ENCODE measurements at regions not wholly inside any gene's neighbourhood (a gene's known extent, or its start where the extent isn't known, plus 50 kb on each side); places are given as distances from the start of the nearest gene placed in this dataset.
"Not testable (repeated sequence)": the region's sequence is repeated elsewhere in the genome, so short reads cannot be mapped to it uniquely, and the experiment has no call there.

DNA sequence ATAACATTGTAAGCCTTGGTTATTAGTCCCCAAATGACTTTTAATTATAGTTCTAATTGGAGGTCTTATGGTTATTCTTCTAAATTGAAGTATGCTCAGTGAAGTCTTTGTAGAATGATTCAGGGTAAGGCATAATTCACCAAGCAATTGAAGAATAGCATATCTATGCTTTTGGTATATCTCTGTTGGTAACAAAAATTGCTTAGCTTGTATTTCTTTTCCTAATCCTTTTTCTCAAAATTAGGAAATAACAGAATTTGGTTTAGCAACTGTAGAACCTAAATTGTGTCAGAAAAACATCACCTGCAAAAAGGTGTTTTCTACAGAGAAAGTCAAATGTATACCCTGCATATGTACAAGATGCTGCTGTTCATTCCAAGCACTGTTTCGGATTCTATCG, 189.2 kb upstream of the EPHA4 start:
- DNase-seq (ENCODE audit: low spot score): no peak

DNA sequence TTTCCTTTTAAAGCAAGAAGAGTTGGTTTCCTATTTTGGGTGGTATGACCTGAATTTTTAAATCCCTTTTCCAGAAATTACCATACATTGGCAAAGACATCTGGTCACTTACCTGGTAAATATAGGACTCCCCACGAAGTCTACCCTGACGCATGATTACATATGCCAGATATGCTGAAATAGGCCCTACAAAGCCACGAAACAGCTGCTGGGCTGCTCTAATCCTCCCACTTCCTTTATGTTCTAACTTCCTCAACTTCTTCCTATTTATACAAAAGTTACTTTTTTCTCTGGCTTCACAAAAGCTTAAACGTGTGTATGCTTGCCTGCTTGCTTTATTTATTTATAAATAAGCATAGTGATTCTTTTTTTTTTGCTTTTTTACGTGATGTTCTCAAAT, 186.0 kb upstream of the EPHA4 start:
- DNase-seq (ENCODE audit: low spot score): no peak

DNA sequence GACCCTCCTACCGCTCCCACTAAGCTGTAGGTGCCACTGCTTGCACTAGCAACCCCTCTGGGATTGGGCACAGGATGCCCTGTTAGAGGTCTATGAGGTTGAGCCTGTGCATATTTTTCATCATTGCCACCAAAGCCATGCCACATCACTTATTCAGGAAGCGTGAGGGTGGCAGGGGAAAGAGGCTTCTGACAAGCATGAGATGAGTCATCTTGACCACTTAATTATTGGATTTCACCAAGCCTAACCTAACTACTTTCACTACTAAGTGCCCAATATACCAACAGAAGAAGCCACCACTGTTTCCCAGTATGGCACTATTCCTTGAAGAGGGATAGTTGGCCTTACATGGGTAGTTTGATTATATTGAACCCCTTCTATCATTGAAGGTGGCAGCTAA, 181.3 kb upstream of the EPHA4 start:
- DNase-seq (ENCODE audit: low spot score): no peak

DNA sequence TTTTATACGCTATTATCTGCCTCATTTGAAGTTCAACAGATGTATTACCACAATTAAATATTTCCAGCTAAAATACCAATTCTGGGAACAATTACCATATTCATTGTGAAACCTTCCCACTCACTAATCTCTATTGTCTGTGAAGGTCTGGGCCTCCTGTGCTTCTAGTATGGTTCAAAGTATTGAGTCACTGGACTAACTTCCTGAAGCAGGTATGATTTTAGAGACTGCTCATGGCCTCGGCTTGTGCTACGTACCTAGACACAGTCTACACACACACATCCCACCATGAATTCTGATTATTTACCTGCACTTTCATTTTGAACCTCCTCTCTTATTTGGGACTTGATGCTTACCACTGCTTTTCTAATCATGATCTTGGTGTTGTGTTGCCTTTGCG, 180.7 kb upstream of the EPHA4 start:
- DNase-seq (ENCODE audit: low spot score): no peak

DNA sequence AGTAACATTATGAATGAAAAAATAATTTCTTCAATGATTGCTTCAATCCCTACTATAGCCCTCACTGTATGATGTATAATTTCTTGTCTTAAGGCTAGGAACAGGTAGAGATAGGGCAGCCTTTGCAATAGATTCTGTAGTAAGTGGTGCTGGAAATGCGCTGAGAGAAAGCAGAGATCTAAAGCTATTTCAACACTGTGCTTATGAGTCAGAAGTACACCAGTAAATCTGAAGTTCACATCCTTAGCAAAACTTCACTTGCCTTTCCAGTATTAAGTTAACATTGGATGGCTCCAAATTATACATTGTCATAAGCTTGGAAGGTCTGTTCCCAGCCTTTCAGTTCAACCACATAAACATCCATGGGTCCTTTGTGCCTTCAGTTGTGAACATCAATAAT, 178.2 kb upstream of the EPHA4 start:
- DNase-seq (ENCODE audit: low spot score): no peak

DNA sequence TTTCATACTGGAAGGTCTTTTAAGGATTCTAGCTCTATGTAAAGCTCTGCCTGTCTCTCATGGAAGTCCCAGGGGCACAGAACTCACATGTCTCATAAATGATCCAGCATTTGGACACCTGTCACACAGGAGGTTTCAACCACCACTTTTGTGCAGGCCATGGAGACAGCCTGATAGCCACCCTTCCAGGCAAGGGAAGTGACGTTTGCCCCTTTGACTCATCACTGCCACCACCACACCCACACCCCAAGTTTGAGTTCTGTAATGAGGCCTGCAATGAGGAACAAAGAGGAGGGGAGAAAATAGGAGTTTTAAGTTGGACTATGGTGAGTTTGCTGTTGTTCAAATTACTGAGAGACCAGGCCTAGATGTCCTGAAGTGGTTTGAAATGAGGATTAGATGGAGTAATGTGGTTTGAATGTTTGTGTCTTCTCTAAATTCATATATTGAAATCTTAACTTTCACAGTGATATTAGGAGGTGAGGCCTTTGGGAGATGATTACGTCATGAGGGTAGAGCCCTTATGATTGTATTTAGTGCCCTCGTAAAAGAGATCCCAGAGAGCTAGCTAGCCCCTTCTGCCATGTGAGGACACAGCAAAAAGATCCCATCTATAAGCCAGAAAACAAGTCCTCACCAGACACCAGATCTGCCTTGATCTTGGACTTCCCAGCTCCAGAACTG, 175.3 kb upstream of the EPHA4 start:
- DNase-seq (ENCODE audit: low spot score): no peak

DNA sequence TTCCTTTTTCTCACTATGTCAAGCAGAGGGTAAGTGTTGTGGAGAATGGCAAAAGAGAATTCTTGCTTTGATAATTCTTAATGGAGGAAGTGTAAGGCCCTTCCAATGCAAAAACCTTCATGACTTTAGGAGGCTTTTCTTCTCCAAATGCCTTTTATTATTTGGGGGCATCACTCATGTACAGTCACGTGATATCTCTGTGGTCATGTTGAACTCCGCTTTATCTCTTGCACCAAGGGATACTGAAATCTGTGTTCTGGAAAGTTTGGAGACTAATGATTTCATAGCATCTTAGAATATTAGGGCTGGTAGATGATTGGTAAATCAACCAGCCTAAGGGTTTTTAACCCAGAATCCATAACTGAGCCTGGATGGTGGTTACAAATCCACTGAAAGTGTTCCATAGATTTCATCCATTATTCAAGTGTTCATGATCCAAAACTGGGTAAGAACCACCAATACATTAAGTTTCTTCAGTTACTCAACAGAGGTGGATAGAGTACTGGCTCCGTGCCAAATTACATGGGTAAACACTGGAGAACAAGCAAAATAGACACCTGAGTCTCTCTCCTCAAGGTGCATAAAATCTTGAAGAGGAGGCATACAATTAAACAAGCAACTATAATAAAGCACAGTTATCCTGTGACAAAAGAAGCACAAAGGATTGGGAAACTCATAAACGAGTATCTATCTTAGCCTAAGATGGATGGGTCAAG, 169.6 kb upstream of the EPHA4 start:
- DNase-seq (ENCODE audit: low spot score): no peak

DNA sequence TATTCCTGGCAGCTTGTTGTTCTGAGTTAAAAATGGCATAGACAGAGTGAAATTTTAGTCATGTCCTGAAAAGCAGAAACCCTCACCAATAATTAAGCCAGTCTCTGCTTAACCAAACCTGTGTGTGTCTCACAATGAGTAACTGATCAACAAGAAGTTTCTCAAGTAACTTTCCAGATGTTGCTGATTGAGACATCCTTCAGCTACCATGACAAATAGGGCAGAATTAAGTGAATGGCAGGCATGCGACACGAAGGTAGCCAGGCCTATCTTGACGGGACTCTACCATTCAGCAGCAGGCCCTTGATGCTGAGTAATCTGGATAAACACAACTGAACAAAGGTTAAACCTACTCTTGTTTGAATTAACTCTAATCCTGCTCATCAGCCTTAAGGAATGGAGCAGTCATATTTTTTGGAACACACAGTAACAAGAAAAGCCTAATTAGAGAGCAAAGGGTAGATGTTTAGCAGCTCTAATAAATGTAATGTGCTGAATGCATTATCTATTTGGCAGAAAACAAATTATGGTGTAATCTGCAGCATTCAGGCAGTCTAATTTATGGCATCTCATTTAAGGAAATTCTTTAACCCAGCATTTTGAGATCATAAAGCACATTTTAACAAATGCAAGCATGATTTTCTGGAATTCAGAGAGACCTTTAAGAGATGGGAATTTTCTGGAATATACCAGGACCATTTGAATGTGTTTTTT, 159.5 kb upstream of the EPHA4 start:
- DNase-seq (ENCODE audit: low spot score): no peak

DNA sequence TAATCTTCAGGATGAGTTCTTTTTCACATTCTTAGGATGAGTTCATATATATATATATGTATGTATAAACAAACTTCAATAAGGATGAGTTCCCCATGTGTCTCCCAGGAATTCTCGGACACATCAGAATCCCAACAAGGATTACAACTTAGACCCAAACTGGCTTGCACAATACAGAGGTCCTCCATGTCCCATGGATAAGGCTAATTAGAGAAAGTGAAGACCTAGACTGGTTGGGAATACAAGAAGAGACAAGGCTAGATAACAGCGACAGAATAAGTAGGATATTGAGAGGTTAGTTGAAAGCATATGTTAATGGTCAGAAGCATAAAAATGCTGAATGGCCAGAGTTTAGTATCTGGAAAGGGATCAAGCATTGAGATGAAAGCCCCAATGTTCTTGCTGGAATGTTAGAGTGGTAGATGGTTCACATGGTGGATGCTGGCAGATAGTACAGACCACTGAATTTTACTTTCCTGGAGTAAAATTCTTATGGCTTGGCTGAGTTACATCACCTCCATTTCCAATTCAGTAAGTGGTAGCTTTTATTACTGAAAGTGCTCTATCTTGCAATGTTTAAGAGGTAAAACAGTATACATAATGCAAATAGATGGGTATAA, 154.9 kb upstream of the EPHA4 start:
- no peak for DNase-seq (ENCODE audit: low spot score)

DNA sequence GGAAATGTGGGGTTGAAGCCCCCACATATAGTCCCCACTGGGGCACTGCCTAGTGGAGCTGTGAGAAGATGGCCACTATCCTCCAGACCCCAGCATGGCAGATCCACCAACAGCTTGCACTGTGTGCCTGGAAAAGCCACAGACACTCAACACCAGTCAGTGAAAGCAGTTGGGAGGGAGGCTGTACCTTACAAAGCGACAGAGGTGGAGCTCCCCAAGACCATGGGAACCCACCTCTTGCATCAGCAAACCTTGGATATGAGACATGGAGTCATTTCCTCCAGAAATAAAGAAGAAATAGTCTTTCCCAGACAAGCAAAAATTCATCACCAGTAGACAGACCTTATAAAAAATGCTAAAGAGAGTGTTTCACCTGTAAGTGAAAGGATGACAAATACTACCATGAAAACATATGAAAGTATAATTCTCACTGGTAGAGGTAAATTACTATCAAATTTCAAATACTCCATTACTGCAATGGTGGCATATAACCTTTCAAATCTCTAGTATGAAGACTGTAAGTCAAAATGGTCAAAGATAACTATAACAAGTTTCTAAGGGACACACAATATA, 152.6 kb upstream of the EPHA4 start:
- no peak for DNase-seq (ENCODE audit: low spot score)

DNA sequence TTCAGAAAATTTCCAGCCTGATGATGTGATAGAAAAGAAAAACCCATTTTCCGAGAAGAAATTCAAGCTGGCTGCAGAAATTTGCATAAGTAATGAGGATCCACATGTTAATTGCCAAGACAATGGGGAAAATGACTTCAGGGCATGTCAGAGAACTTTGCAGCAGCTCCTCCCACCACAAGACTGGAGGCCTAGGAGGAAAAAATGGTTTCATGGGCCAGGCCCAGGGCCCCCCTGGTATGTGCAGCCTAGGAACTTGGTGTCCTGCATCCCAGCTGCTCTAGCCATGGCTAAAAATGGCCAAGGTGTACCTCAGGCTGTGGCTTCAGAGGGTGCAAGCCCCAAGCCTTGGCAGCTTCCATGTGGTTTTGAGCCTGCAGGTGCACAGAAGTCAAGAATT, 152.0 kb upstream of the EPHA4 start:
- DNase-seq (ENCODE audit: low spot score): not testable (repeated sequence)

DNA sequence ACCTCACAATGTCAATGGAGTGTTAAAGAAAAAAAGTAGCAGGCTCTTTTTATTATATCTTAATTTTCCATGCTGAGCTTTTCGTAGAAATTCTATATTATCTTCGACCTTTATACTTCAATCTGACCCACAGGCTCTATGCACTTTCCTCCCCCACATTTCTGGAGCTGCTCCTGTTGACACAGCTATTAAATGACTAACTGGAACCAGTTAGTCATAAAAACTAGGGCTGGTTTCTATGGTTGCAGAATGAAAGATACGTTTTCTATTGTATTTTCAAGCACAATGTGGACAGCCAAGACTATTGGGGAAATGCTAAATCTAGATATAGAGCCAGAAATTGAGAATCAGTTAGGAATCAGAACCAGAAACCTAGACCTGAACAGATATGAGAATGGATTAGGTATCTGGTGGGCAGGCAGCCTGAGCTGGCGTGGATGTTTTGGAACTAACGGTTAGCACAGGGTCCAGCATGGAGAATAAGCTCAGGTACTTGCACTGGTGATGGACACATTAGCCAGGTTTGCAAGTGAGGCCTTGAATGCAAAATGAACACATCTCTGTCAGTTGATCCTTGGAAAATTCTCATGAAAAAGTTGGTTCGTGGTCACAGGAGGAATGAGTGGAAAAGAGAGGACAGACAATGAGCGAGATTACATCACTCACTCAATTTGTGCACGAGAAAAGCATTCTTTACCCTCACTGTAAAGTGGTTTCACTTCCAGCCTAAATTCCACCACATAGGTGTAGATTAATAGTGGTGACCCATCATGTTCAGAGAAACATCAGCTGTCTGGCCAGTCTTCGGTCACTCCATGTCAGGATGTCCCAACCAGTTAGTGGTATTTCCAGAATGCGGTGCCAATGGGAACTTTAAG, 144.6 kb upstream of the EPHA4 start:
- DNase-seq (ENCODE audit: low spot score): no peak

DNA sequence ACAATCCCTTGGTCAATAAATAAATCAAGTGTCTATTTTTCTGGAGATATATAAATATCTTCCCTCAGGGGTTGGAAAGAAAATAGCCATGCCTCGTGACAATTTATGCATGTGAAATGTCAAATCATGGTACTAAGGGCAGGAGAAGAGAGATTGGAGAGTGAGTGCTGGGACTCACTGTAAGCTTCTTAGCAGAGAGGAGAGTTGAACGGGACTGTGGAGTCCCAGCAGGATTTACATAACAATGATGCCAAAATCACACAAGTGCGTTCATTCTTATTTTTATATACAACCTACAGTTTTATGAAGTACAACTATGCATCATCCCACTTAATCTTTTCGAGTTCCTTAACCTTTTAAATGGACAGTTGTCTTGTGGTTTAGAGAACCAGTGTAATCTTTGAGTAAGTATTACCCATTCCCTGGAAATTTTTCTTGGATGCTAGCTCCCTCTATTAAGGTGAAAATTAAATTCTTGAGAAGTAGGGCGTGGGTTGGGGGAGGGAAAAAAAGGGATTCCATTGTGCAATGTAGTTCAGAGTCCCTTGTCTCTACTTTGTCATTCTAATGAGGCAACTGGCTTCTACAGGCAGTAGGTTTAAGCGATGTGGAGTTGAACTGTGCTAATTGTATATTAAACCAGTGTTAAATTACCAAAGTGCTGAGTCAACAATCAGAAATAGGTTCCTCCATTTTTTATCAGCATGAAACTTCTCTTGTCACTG, 143.6 kb upstream of the EPHA4 start:
- DNase-seq (ENCODE audit: low spot score): no peak

DNA sequence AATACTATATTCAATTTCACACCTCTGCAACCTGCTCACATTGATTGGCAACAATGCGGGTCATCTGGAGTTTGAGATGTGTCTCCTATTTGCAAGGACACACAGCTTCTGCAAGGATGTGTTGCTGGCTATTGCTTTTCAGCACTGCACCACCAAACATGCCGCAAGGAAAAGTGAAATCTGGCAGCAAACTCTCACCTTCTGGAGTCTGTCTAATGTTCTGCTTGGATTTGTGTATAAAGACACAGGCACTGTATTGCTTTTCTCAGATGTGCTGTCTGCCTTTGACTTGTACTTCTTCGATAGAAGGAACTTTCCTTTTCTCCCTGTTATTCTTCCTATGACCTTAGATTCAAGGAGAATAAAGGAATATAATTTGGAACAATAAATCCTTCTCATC, 138.6 kb upstream of the EPHA4 start:
- no peak for DNase-seq (ENCODE audit: low spot score)

DNA sequence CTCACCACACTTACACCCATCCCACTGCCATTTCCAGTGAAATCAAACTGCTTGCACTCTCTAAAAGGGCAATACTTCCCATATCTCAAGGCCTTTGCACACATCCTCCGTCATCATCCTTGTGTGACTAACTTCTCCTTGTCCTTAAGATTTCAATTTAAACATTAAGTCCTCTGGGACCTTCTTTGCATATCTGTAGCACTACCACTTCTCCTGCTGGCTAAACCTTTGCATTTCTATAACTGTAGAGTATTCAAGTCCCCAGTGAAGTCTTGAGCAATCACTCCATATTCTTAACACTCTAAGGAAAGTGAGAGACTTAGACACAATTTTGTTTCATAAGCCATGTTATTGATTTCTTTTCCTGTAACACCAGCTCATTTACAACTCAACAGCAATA, 136.8 kb upstream of the EPHA4 start:
- DNase-seq (ENCODE audit: low spot score): no peak

DNA sequence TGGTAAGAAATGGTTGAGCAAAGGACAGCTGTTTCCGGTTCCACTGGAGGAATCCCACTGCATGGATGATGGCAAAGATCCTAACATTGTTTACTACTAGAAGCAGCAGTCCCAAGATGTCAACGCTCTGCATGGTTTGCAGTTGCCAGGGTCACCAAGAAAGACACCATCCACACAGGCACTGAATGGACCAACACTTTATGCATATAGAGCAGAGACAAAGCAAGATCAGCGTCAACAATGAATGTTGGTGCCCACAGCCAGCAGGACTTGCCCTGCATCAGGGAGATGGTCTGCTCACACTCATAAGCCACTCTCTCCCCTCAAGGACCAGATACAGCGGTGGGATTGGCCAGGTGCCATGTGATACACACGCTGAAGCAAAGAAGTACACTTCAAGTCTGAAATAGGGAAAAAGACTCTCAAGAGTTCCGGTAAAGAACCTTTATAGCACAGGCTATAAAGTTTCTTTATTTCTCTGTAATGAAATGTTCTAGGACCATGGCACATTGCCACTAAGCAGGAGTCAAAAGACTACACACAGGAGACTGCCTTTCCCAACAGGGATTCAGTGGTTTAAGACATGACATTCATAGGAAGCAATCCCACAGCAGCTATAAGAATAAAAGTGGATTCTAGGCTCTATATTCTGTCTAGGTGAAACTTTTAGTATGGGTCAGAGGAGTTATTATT, 133.2 kb upstream of the EPHA4 start:
- DNase-seq (ENCODE audit: low spot score): no peak

DNA sequence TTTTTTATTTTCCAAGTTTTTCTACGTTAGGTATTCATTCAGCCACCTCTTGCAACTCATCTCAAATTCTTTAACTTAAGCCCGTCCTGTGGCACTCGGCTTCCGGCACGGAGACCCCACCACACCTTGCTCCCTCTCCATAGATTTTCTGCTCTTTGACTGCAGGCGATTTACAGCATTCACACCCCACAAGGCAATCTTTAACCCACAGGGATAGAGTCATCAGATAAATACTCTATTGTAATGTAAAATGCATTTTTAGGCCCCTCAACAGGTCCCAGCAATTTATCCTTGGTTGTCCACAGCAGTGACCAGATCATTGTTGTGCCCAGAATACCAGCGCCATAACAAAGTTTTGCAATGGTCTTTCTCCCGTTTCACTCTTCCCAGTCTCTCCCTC, 132.3 kb upstream of the EPHA4 start:
- no peak for DNase-seq (ENCODE audit: low spot score)

DNA sequence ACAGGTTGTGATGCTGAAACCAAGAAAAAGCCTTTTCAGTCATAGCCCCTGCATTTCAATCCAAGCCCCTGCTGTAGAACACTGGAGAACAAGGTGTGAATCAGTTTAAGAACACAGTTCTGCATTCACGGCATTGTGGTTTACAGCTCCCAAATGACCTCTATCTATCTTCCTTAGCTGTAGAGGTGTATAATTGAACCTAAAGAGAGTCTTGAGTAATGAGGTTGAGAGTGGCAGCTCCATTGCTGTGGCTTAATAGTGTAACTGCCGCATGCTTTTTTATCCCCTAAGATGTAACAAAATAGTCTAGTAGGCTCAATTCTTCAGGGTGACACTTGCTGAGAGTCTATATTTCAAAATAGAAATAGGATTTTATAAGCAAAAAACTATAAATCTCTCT, 121.3 kb upstream of the EPHA4 start:
- no peak for DNase-seq (ENCODE audit: low spot score)

DNA sequence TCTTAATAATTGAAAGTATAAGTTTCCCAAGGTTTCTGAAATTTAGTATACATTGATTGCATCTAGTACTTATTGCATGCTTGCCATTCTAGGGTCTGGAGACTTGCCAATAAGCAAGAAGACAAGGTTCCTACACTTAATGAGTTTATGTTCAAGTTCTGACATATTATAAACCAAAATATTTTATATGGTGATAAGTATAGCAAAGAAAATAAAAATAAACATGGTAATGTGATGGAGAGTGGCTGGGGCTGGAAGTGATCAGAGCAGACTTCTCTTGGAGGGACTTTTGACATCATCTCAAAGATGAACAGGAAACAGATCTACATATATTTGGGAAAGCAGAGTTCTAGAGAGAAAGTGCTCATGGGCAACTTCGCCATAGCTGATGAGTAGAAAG, 119.5 kb upstream of the EPHA4 start:
- no peak for DNase-seq (ENCODE audit: low spot score)

DNA sequence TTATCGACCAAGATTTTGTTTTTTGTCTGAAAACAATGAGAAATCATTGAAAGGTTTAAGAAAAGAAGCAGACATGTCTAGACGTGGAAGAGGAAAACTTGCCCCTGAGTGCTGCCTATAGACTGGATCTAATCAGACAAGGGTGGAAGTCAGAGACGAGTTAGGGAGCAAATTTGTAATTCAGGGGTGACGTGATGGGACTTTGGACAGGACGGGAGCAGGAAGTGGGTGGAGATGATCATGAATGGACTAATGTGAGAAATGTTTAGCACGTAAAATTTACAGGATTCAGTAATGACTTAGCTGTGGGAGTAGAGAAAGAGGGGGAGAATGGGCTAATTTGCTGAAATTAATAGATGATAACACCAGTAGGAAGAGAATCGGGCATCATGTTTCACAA, 117.0 kb upstream of the EPHA4 start:
- no peak for DNase-seq (ENCODE audit: low spot score)
